Stomach (tissue), 8 donors: ENCODE measurements at regions not wholly inside any gene's neighbourhood (a gene's known extent, or its start where the extent isn't known, plus 50 kb on each side); places are given as distances from the start of the nearest gene placed in this dataset.

Experiments used
- DNase-seq, 2 donors: peaks; one replicate each; pipeline versions ENCODE4 v3.0.0 to v3.0.0-alpha.2; 2013 to 2019
- H3K27ac ChIP-seq, 5 donors: fragments of 200-600 bp in 4 of 5; sonication (generic) in 4 of 5; one replicate each; pipeline ENCODE4 v1.5.1; 2013 to 2019; ENCODE audit warnings: mild to moderate bottlenecking in 1 of 5, moderate library complexity in 1 of 5
- H3K27me3 ChIP-seq, 3 donors: fragments of 200-600 bp; sonication (generic); one replicate each; pipeline ENCODE4 v1.5.1; 2017 to 2019; ENCODE audit warnings: mixed run types in 1 of 3
- H3K36me3 ChIP-seq, 4 donors: fragments of 200-600 bp; sonication (generic); 1 replicate in 3 of 4; 2 replicates in 1 of 4; pipeline ENCODE4 v1.5.1; 2016 to 2019
- H3K4me1 ChIP-seq, 4 donors: fragments of 200-600 bp; sonication (generic); one replicate each; pipeline ENCODE4 v1.5.1; 2016 to 2019
- H3K4me3 ChIP-seq, 4 donors: fragments of 200-600 bp; sonication (generic) in 3 of 4; one replicate each; pipeline ENCODE4 v1.5.1; 2016 to 2019; ENCODE audit warnings: mild to moderate bottlenecking in 1 of 4
- H3K9me3 ChIP-seq, 4 donors: fragments of 200-600 bp; sonication (generic); one replicate each; pipeline ENCODE4 v1.5.1; 2016 to 2019
- CTCF ChIP-seq, 7 experiments: fragments of 450-650 bp in 4 of 7; fragments of 200-600 bp in 3 of 7; sonication (generic) in 3 of 7; IDR thresholded peaks; one replicate each; pipeline ENCODE4 v1.5.1; 2016 to 2019; ENCODE audit warnings: antibody characterized with exemption in 7 of 7, control low read depth in 2 of 7, mild to moderate bottlenecking in 1 of 7
- EP300 ChIP-seq: sonication (generic); formaldehyde crosslinking; IDR thresholded peaks from one replicate; pipeline ENCODE4 v1.6.1; 2017; ENCODE audit warnings: antibody characterized with exemption
- POLR2A ChIP-seq, 4 donors: fragments of 450-650 bp; IDR thresholded peaks; one replicate each; pipeline ENCODE4 v1.6.1; 2016; ENCODE audit warnings: antibody characterized with exemption in 4 of 4, control low read depth in 2 of 4, mild to moderate bottlenecking in 1 of 4, moderate library complexity in 1 of 4
- POLR2AphosphoS5 ChIP-seq, 3 donors: sonication (generic); formaldehyde crosslinking; IDR thresholded peaks; one replicate each; pipeline ENCODE4 v1.6.1; 2016; ENCODE audit warnings: antibody characterized with exemption in 3 of 3
- WGBS, 5 donors: extraction: QIAGEN DNeasy Blood & Tissue Kit in 3 of 5; methylation state at CpG; one replicate each; pipeline versions ENCODE4 v1.1.5 to v1.1.7; 2013 to 2018; 5-methylcytosine and 5-hydroxymethylcytosine counted together
- intact Hi-C: fragments of 100-400 bp; cut with DNase I; formaldehyde crosslinking; loops from one replicate; pipeline ENCODE4 v1.15.1; 2023; ENCODE audit warnings: low total_unique reads
- donor health status: healthy with polysubstance abuse.
- donor health status: Bipolar disorder and iron deficiency.
- donor health status: healthy.

DNA sequence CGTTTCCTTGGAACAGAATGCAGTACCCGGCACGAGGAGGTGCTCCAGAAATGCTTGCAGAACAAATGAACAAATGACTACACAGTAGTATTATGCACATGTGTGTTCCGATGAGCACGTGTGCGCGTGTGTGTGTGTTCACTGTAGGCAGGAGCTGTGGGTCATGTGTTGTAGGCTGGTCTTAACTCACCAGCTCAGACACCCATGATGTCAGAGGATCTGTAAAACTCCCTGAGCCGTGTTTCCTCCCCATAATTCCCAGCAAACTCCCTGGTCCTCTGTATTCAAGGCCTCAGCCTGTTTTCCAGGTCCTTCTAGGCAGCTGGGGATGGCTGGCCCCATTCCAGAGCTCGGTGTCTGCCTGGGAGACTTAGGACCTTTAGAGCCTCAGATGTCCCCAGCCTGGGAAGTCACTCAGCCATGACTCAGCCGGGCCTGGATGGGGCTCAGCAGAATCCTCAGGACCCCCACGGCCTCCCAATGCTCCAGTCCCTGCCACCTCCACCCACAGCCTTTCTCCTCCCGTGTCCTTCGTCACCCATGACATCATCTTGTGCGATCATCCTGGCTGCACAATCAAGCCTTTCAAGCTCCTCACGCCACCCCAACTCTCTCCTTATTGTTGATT lies 475.0 kb upstream of the SULF2 start:
- TF ChIP-seq CTCF (IDR thresholded peaks at IDR 0.05): no peak
- TF ChIP-seq POLR2A (IDR thresholded peaks at IDR 0.05): no peak
- no peak for TF ChIP-seq POLR2AphosphoS5 (IDR thresholded peaks at IDR 0.05)
- TF ChIP-seq EP300: no peak
- WGBS, 5 donors: 72 to 81% (median 78%) methylated on average over 15 of the region's 15 CpGs
- intact Hi-C loops: no loop called here
- H3K9me3 ChIP-seq: peaks cover 0 to 7% (median 3%) of the 10 kb centered on the region in 4 donors
- no peak overlapping the region for H3K4me3 ChIP-seq
- no peaks in the 10 kb centered on the region for H3K27me3 ChIP-seq
- H3K4me1 ChIP-seq: no peaks in the 10 kb centered on the region
- no peaks in the 10 kb centered on the region for H3K36me3 ChIP-seq
- H3K27ac ChIP-seq: no peak overlapping the region
- DNase-seq: peak in 1 of 2 donors; percentile 47

- Histone ChIP-seq H3K27ac (no peak overlapping the region), H3K4me3 (no peak overlapping the region), H3K36me3 (no peaks in the 10 kb centered on the region), H3K27me3 (no peaks in the 10 kb centered on the region), H3K4me1 (no peaks in the 10 kb centered on the region), H3K9me3 (peaks cover 0 to 7% (median 3%) of the 10 kb centered on the region in 4 donors)
- 57 to 79% (median 66%) methylated on average over 6 of the region's 6 CpGs for WGBS, 5 donors
- intact Hi-C loops: no loop called here
- TF ChIP-seq POLR2A (IDR thresholded peaks at IDR 0.05) (no peak), EP300 (no peak), POLR2AphosphoS5 (IDR thresholded peaks at IDR 0.05) (no peak), CTCF (IDR thresholded peaks at IDR 0.05) (no peak)
- DNase-seq: no peak
Measured at GRCh38 chr20:48259456-48259855, 474.2 kb upstream of the SULF2 start.

- intact Hi-C loops: no loop called here
- H3K4me1 ChIP-seq: no peaks in the 10 kb centered on the region
- peaks cover 0 to 7% (median 3%) of the 10 kb centered on the region in 4 donors for H3K9me3 ChIP-seq
- no peak for DNase-seq
- H3K27ac ChIP-seq: no peak overlapping the region
- no peaks in the 10 kb centered on the region for H3K27me3 ChIP-seq
- H3K36me3 ChIP-seq: no peaks in the 10 kb centered on the region
- WGBS, 5 donors: 89 to 94% (median 90%) methylated on average over 2 of the region's 2 CpGs
- no peak overlapping the region for H3K4me3 ChIP-seq
- TF ChIP-seq EP300 (no peak), POLR2AphosphoS5 (IDR thresholded peaks at IDR 0.05) (no peak), POLR2A (IDR thresholded peaks at IDR 0.05) (no peak), CTCF (IDR thresholded peaks at IDR 0.05) (no peak)
Measured at GRCh38 chr20:48257833-48258232, 472.6 kb upstream of the SULF2 start.

DNA sequence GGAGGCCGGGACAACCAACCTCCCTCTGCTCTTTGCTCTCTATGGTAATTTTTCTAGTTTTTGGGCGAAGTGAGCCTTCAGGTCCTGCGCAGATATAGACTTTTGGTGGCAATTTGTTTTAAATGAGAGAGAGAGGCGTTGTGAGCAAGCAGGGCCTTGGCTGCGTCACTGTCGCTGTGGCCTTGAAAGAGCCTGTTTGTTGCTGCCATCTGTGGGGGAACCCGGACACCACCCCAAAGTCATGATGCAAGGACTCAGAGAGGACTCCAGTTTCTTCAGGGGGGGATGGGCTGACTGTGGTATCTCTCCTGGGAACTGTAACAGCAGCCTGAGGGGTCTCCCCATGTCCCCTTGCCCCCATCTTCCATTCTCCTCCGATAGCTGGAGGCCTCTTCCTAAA lies 462.7 kb upstream of the SULF2 start:
- intact Hi-C loops: no loop called here
- WGBS, 5 donors: 88 to 92% (median 90%) methylated on average over 8 of the region's 8 CpGs
- no peaks in the 10 kb centered on the region for H3K27me3 ChIP-seq

More for the DNA sequence above, 462.7 kb upstream of the SULF2 start:
- no peak overlapping the region for H3K4me3 ChIP-seq
- TF ChIP-seq POLR2A (IDR thresholded peaks at IDR 0.05) (no peak), POLR2AphosphoS5 (IDR thresholded peaks at IDR 0.05) (no peak), EP300 (no peak), CTCF (IDR thresholded peaks at IDR 0.05) (no peak)
- no peaks in the 10 kb centered on the region for H3K36me3 ChIP-seq
- peaks cover 0 to 9% (median 0%) of the 10 kb centered on the region in 4 donors for H3K4me1 ChIP-seq
- no peak overlapping the region for H3K27ac ChIP-seq
- H3K9me3 ChIP-seq: no peaks in the 10 kb centered on the region
- no peak for DNase-seq
